ENCODE measurements at regions not wholly inside any gene's neighbourhood (a gene's known extent, or its start where the extent isn't known, plus 50 kb on each side); places are given as distances from the start of the nearest gene placed in this dataset.

GRCh38 chr13:26820871-26821270 is 60.3 kb upstream of the GPR12 start (continued):
- TF ChIP-seq JUN (IDR thresholded peaks at IDR 0.05; ENCODE audit: low read depth, low read length) (no peak), POLR2A (IDR thresholded peaks at IDR 0.05; ENCODE audit: control extremely low read depth in 1 of 2, low read depth in 2 of 2, low read length in 2 of 2) (no peak), CHD1 (IDR thresholded peaks at IDR 0.05; ENCODE audit: low read depth, low read length) (no peak), CBX5 (IDR thresholded peaks at IDR 0.05; ENCODE audit: low read depth, low read length) (no peak), RNF2 (IDR thresholded peaks at IDR 0.05; ENCODE audit: borderline replicate concordance, low read depth, low read length, missing control alignments, poor library complexity, severe bottlenecking) (no peak), RBBP5 (IDR thresholded peaks at IDR 0.05; ENCODE audit: borderline replicate concordance, low read depth, low read length) (no peak), E2F6 (IDR thresholded peaks at IDR 0.05) (no peak), GABPA (IDR thresholded peaks at IDR 0.05; ENCODE audit: borderline replicate concordance, insufficient read depth, low read length) (no peak), SAP30 (IDR thresholded peaks at IDR 0.05; ENCODE audit: insufficient read depth, insufficient replicate concordance, low read length) (no peak), CEBPB (IDR thresholded peaks at IDR 0.05; ENCODE audit: low read depth, low read length) (no peak), KDM4A (IDR thresholded peaks at IDR 0.05; ENCODE audit: low read depth, low read length, severe bottlenecking) (no peak), SUZ12 (IDR thresholded peaks at IDR 0.05; ENCODE audit: low read length) (no peak), RAD21 (IDR thresholded peaks at IDR 0.05 in 1 of 2, conservative IDR thresholded peaks at IDR 0.05 in 1 of 2; ENCODE audit: low read depth in 2 of 2, low read length in 2 of 2) (no peak)

All from H1 (cell line).